K562 (cell line): ENCODE measurements at regions not wholly inside any gene's neighbourhood (a gene's known extent, or its start where the extent isn't known, plus 50 kb on each side); places are given as distances from the start of the nearest gene placed in this dataset.

Experiments used
- ELK1 ChIP-seq: sonication (generic); formaldehyde crosslinking; IDR thresholded peaks from 2 replicates; pipeline ENCODE4 v1.8.1; 2022; ENCODE audit warnings: missing genetic modification reagents
- EP300 ChIP-seq: IDR thresholded peaks from 2 replicates; pipeline ENCODE4 v1.6.1; 2012; ENCODE audit warnings: low read length, improper control_type of control experiment
- NR3C1 ChIP-seq: sonication (generic); formaldehyde crosslinking; IDR thresholded peaks from 2 replicates; pipeline ENCODE4 v1.8.1; 2022; ENCODE audit warnings: missing genetic modification reagents
- TCF7L2 ChIP-seq: fragments of 150-350 bp; IDR thresholded peaks from 2 replicates; pipeline ENCODE4 v1.6.1; 2016; ENCODE audit warnings: low read depth, mild to moderate bottlenecking, low read length, moderate library complexity
- ZNF175 ChIP-seq: fragments of 200-800 bp; sonication (Bioruptor generic); IDR thresholded peaks from 2 replicates; pipeline ENCODE4 v1.6.1; 2016; ENCODE audit warnings: low read depth, mild to moderate bottlenecking, missing genetic modification characterization, missing compliant biosample characterization
- ZZZ3 ChIP-seq: fragments of 450-650 bp; IDR thresholded peaks from 2 replicates; pipeline ENCODE4 v1.6.1; 2016; ENCODE audit warnings: antibody characterized with exemption, mild to moderate bottlenecking, moderate library complexity

GRCh38 chr7:118793582-118793981 is 569.1 kb downstream of the ANKRD7 start:
- TF ChIP-seq ZZZ3, result no peak
- TF ChIP-seq EP300, result no peak
- no peak for TF ChIP-seq ELK1 (CRISPR knock-in tag)
- TF ChIP-seq ZNF175, result no peak
- TF ChIP-seq NR3C1 (CRISPR knock-in tag), result no peak
- TF ChIP-seq TCF7L2, result no peak
